ENCODE measurements at regions not wholly inside any gene's neighbourhood (a gene's known extent, or its start where the extent isn't known, plus 50 kb on each side); places are given as distances from the start of the nearest gene placed in this dataset.
A peak's percentile ranks its signal among the peaks of the same experiment; 100 is the strongest.

DNA sequence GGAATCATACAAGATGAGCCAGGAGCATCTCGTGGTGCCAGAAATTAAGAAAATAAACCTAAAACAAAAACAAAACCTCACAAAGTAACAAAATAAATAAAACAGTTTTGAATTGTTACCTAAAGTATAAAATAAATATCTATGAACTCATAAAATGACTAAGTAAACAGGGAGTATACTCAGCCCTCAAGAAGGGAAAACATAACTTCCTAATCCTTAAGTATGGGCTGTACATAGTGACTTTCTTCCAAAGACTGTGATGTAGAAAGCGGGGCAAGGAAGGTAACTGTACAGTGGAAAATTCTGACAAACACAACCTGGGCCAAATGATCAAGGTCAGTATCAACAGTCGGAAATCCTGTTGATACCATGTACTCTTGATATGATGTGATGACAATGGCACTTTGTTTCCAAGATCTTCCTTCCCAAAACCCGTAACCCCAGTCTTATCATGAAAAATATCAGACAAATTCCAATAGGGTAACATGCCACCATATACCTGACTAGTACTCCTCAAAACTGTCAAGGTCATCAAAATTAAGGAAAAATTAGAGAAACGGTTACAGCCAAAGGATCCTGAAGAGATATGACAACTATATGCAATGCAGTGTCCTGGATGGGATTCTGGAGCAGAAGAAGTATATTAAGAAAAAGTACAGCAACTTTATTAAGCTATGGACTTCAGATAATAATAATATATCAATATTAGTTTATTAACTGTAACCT, 76.0 kb upstream of the XIRP2 start (continued):
- TF ChIP-seq, protein P1, sequence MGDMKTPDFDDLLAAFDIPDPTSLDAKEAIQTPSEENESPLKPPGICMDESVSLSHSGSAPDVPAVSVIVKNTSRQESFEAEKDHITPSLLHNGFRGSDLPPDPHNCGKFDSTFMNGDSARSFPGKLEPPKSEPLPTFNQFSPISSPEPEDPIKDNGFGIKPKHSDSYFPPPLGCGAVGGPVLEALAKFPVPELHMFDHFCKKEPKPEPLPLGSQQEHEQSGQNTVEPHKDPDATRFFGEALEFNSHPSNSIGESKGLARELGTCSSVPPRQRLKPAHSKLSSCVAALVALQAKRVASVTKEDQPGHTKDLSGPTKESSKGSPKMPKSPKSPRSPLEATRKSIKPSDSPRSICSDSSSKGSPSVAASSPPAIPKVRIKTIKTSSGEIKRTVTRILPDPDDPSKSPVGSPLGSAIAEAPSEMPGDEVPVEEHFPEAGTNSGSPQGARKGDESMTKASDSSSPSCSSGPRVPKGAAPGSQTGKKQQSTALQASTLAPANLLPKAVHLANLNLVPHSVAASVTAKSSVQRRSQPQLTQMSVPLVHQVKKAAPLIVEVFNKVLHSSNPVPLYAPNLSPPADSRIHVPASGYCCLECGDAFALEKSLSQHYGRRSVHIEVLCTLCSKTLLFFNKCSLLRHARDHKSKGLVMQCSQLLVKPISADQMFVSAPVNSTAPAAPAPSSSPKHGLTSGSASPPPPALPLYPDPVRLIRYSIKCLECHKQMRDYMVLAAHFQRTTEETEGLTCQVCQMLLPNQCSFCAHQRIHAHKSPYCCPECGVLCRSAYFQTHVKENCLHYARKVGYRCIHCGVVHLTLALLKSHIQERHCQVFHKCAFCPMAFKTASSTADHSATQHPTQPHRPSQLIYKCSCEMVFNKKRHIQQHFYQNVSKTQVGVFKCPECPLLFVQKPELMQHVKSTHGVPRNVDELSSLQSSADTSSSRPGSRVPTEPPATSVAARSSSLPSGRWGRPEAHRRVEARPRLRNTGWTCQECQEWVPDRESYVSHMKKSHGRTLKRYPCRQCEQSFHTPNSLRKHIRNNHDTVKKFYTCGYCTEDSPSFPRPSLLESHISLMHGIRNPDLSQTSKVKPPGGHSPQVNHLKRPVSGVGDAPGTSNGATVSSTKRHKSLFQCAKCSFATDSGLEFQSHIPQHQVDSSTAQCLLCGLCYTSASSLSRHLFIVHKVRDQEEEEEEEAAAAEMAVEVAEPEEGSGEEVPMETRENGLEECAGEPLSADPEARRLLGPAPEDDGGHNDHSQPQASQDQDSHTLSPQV (IDR thresholded peaks at IDR 0.05), result no peak
- TF ChIP-seq KLF1 (tag; IDR thresholded peaks at IDR 0.05) (no peak), NEUROD1 (IDR thresholded peaks at IDR 0.05; ENCODE audit: borderline replicate concordance, low read depth, low read length, partially characterized antibody) (no peak), TCF3 (CRISPR knock-in tag; IDR thresholded peaks at IDR 0.05) (no peak), CREM (IDR thresholded peaks at IDR 0.05; ENCODE audit: low read depth) (no peak), GATA2 (CRISPR knock-in tag; IDR thresholded peaks at IDR 0.05) (no peak), MAFF (IDR thresholded peaks at IDR 0.05; ENCODE audit: low read length) (peak; percentile 53), MAFK (IDR thresholded peaks at IDR 0.05; ENCODE audit: low read length) (0 out of 2 replicates have a peak, but pooled peaks have one; percentile 10), MAFG (tag; conservative IDR thresholded peaks at IDR 0.05) (0 out of 2 replicates have a peak, but pooled peaks have one; percentile 13), KLF16 (IDR thresholded peaks at IDR 0.05) (no peak), SMARCA5 (IDR thresholded peaks at IDR 0.05) (no peak), ZSCAN32 (CRISPR knock-in tag; IDR thresholded peaks at IDR 0.05) (no peak), RHOXF2B (CRISPR knock-in tag; conservative IDR thresholded peaks at IDR 0.05) (no peak), C11orf30 (IDR thresholded peaks at IDR 0.05; ENCODE audit: low read depth) (peak; percentile 20; the same call in 1 of the 2 replicates)
- TF ChIP-seq, protein P2, sequence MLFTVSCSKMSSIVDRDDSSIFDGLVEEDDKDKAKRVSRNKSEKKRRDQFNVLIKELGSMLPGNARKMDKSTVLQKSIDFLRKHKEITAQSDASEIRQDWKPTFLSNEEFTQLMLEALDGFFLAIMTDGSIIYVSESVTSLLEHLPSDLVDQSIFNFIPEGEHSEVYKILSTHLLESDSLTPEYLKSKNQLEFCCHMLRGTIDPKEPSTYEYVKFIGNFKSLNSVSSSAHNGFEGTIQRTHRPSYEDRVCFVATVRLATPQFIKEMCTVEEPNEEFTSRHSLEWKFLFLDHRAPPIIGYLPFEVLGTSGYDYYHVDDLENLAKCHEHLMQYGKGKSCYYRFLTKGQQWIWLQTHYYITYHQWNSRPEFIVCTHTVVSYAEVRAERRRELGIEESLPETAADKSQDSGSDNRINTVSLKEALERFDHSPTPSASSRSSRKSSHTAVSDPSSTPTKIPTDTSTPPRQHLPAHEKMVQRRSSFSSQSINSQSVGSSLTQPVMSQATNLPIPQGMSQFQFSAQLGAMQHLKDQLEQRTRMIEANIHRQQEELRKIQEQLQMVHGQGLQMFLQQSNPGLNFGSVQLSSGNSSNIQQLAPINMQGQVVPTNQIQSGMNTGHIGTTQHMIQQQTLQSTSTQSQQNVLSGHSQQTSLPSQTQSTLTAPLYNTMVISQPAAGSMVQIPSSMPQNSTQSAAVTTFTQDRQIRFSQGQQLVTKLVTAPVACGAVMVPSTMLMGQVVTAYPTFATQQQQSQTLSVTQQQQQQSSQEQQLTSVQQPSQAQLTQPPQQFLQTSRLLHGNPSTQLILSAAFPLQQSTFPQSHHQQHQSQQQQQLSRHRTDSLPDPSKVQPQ (CRISPR knock-in tag; IDR thresholded peaks at IDR 0.05; ENCODE audit: borderline replicate concordance), result no peak
- TF ChIP-seq, protein P3, sequence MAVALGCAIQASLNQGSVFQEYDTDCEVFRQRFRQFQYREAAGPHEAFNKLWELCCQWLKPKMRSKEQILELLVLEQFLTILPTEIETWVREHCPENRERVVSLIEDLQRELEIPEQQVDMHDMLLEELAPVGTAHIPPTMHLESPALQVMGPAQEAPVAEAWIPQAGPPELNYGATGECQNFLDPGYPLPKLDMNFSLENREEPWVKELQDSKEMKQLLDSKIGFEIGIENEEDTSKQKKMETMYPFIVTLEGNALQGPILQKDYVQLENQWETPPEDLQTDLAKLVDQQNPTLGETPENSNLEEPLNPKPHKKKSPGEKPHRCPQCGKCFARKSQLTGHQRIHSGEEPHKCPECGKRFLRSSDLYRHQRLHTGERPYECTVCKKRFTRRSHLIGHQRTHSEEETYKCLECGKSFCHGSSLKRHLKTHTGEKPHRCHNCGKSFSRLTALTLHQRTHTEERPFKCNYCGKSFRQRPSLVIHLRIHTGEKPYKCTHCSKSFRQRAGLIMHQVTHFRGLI (CRISPR knock-in tag; IDR thresholded peaks at IDR 0.05), result no peak

Measured in K562 (cell line).